ENCODE measurements at regions not wholly inside any gene's neighbourhood (a gene's known extent, or its start where the extent isn't known, plus 50 kb on each side); places are given as distances from the start of the nearest gene placed in this dataset.

GRCh38 chr13:54133746-54134145 lies 1105.1 kb downstream of the OLFM4 start:
- no peak for TF ChIP-seq CTCF (IDR thresholded peaks at IDR 0.05; ENCODE audit: low read depth, low read length)
- POLR2A ChIA-PET, result no interaction called here

GRCh38 chr13:54144828-54145227 lies 1116.2 kb downstream of the OLFM4 start:
- Histone ChIP-seq H3K9me3 (ENCODE audit: control insufficient read depth, insufficient read depth, low read length) (peaks cover 9% of the 10 kb centered on the region; the same call in 1 of the 2 replicates), H3K4me3 (ENCODE audit: low read depth, low read length) (no peak overlapping the region), H3K27ac (ENCODE audit: low read depth, low read length) (no peak overlapping the region), H3K27me3 (ENCODE audit: control insufficient read depth, insufficient read depth, low read length) (no peaks in the 10 kb centered on the region)
- TF ChIP-seq CTCF (IDR thresholded peaks at IDR 0.05; ENCODE audit: low read depth, low read length), result no peak
- CTCF ChIA-PET, result no interaction called here
- DNase-seq (ENCODE audit: low read depth, low spot score), result no peak
- POLR2A ChIA-PET, result no interaction called here

More at GRCh38 chr13:54133746-54134145, 1105.1 kb downstream of the OLFM4 start:
- Histone ChIP-seq H3K27ac (ENCODE audit: low read depth, low read length) (no peak overlapping the region), H3K27me3 (ENCODE audit: control insufficient read depth, insufficient read depth, low read length) (no peaks in the 10 kb centered on the region), H3K9me3 (ENCODE audit: control insufficient read depth, insufficient read depth, low read length) (peaks cover 10% of the 10 kb centered on the region), H3K4me3 (ENCODE audit: low read depth, low read length) (no peak overlapping the region)
- DNase-seq (ENCODE audit: low read depth, low spot score), result no peak
- CTCF ChIA-PET, result no interaction called here

GRCh38 chr13:54150851-54151250 lies 1122.2 kb downstream of the OLFM4 start:
- Histone ChIP-seq H3K27me3 (ENCODE audit: control insufficient read depth, insufficient read depth, low read length) (no peaks in the 10 kb centered on the region), H3K4me3 (ENCODE audit: low read depth, low read length) (no peak overlapping the region), H3K27ac (ENCODE audit: low read depth, low read length) (no peak overlapping the region), H3K9me3 (ENCODE audit: control insufficient read depth, insufficient read depth, low read length) (peaks cover 4% of the 10 kb centered on the region; the same call in 1 of the 2 replicates)
- TF ChIP-seq CTCF (IDR thresholded peaks at IDR 0.05; ENCODE audit: low read depth, low read length), result no peak
- DNase-seq (ENCODE audit: low read depth, low spot score), result no peak
- POLR2A ChIA-PET, result no interaction called here
- CTCF ChIA-PET, result no interaction called here

- Histone ChIP-seq H3K27ac (ENCODE audit: low read depth, low read length) (no peak overlapping the region), H3K9me3 (ENCODE audit: control insufficient read depth, insufficient read depth, low read length) (peaks cover 6% of the 10 kb centered on the region), H3K4me3 (ENCODE audit: low read depth, low read length) (no peak overlapping the region), H3K27me3 (ENCODE audit: control insufficient read depth, insufficient read depth, low read length) (no peaks in the 10 kb centered on the region)
- TF ChIP-seq CTCF (IDR thresholded peaks at IDR 0.05; ENCODE audit: low read depth, low read length), result no peak
- no peak for DNase-seq (ENCODE audit: low read depth, low spot score)
- ChIA-PET POLR2A (no interaction called here), CTCF (no interaction called here)
Observed at GRCh38 chr13:54162069-54162468, 1133.5 kb downstream of the OLFM4 start.

GRCh38 chr13:54165581-54166215 lies 1137.1 kb downstream of the OLFM4 start:
- Histone ChIP-seq H3K27me3 (ENCODE audit: control insufficient read depth, insufficient read depth, low read length) (no peaks in the 10 kb centered on the region), H3K27ac (ENCODE audit: low read depth, low read length) (no peak overlapping the region), H3K9me3 (ENCODE audit: control insufficient read depth, insufficient read depth, low read length) (peaks cover 6% of the 10 kb centered on the region), H3K4me3 (ENCODE audit: low read depth, low read length) (no peak overlapping the region)
- no peak for TF ChIP-seq CTCF (IDR thresholded peaks at IDR 0.05; ENCODE audit: low read depth, low read length)
- no peak for DNase-seq (ENCODE audit: low read depth, low spot score)
- CTCF ChIA-PET, result no interaction called here
- POLR2A ChIA-PET, result no interaction called here

Data from AG04450 (cell line).